ENCODE measurements at regions not wholly inside any gene's neighbourhood (a gene's known extent, or its start where the extent isn't known, plus 50 kb on each side); places are given as distances from the start of the nearest gene placed in this dataset.
"Not testable (repeated sequence)": the region's sequence is repeated elsewhere in the genome, so short reads cannot be mapped to it uniquely, and the experiment has no call there.

GRCh38 chr12:64552510-64552909, 57.8 kb upstream of the RASSF3 start:
- ATAC-seq; H3K9me3 Mint-ChIP-seq; H3K27ac Mint-ChIP-seq; DNase-seq; H3K36me3 Mint-ChIP-seq (ENCODE audit: low read depth); H3K4me3 Mint-ChIP-seq; H3K27me3 Mint-ChIP-seq; H3K4me1 Mint-ChIP-seq: not testable (repeated sequence)

GRCh38 chr12:64553689-64554088, 56.6 kb upstream of the RASSF3 start:
- H3K9me3 Mint-ChIP-seq; ATAC-seq; H3K4me1 Mint-ChIP-seq; H3K27me3 Mint-ChIP-seq; DNase-seq; H3K4me3 Mint-ChIP-seq; H3K36me3 Mint-ChIP-seq (ENCODE audit: low read depth); H3K27ac Mint-ChIP-seq: not testable (repeated sequence)

GRCh38 chr12:64556231-64556630, 54.1 kb upstream of the RASSF3 start:
- Mint-ChIP-seq H3K4me1 (no peaks in the 10 kb centered on the region), H3K27me3 (no peaks in the 10 kb centered on the region), H3K4me3 (no peak overlapping the region), H3K27ac (no peak overlapping the region), H3K9me3 (no peaks in the 10 kb centered on the region), H3K36me3 (ENCODE audit: low read depth) (no peaks in the 10 kb centered on the region)
- no peak for DNase-seq
- ATAC-seq, result no peak

GRCh38 chr12:64558754-64559153, 51.5 kb upstream of the RASSF3 start:
- H3K4me1 Mint-ChIP-seq, result no peaks in the 10 kb centered on the region

GRCh38 chr12:64560396-64561301, 49.6 kb upstream of the RASSF3 start:
- H3K36me3 Mint-ChIP-seq (ENCODE audit: low read depth), result no peaks in the 10 kb centered on the region
- H3K4me1 Mint-ChIP-seq, result no peaks in the 10 kb centered on the region
- DNase-seq (no peak), ATAC-seq (peak; percentile 28)
- no peak overlapping the region for H3K4me3 Mint-ChIP-seq
- no peak overlapping the region for H3K27ac Mint-ChIP-seq
- H3K9me3 Mint-ChIP-seq, result no peaks in the 10 kb centered on the region
- H3K27me3 Mint-ChIP-seq, result no peaks in the 10 kb centered on the region

More at GRCh38 chr12:64558754-64559153, 51.5 kb upstream of the RASSF3 start:
- Mint-ChIP-seq H3K27ac (no peak overlapping the region), H3K27me3 (no peaks in the 10 kb centered on the region), H3K36me3 (ENCODE audit: low read depth) (no peaks in the 10 kb centered on the region), H3K4me3 (no peak overlapping the region), H3K9me3 (no peaks in the 10 kb centered on the region)
- ATAC-seq (no peak), DNase-seq (no peak)
